ENCODE measurements at regions not wholly inside any gene's neighbourhood (a gene's known extent, or its start where the extent isn't known, plus 50 kb on each side); places are given as distances from the start of the nearest gene placed in this dataset.

- no peak for TF ChIP-seq CTCF (conservative IDR thresholded peaks at IDR 0.05; ENCODE audit: control insufficient read depth, insufficient read depth, low read depth, low read length)
- no peak overlapping the region for H3K4me3 ChIP-seq (ENCODE audit: control insufficient read depth, low read depth, low read length)
- no peak for DNase-seq (ENCODE audit: low read depth)
These were observed 187.8 kb downstream of the CCNG2 start for GRCh38 chr4:77344784-77345183.

GRCh38 chr4:77347351-77347966 is 190.5 kb downstream of the CCNG2 start:
- no peak for TF ChIP-seq CTCF (conservative IDR thresholded peaks at IDR 0.05; ENCODE audit: control insufficient read depth, insufficient read depth, low read depth, low read length)
- no peak overlapping the region for H3K4me3 ChIP-seq (ENCODE audit: control insufficient read depth, low read depth, low read length)
- no peak for DNase-seq (ENCODE audit: low read depth)

GRCh38 chr4:77348815-77349214 is 191.8 kb downstream of the CCNG2 start:
- DNase-seq (ENCODE audit: low read depth): no peak

GRCh38 chr4:77349364-77349763 is 192.4 kb downstream of the CCNG2 start:
- no peak for DNase-seq (ENCODE audit: low read depth)
- no peak for TF ChIP-seq CTCF (conservative IDR thresholded peaks at IDR 0.05; ENCODE audit: control insufficient read depth, insufficient read depth, low read depth, low read length)
- no peak overlapping the region for H3K4me3 ChIP-seq (ENCODE audit: control insufficient read depth, low read depth, low read length)

More at GRCh38 chr4:77348815-77349214, 191.8 kb downstream of the CCNG2 start:
- no peak overlapping the region for H3K4me3 ChIP-seq (ENCODE audit: control insufficient read depth, low read depth, low read length)
- no peak for TF ChIP-seq CTCF (conservative IDR thresholded peaks at IDR 0.05; ENCODE audit: control insufficient read depth, insufficient read depth, low read depth, low read length)

GRCh38 chr4:77349796-77350195 is 192.8 kb downstream of the CCNG2 start:
- no peak overlapping the region for H3K4me3 ChIP-seq (ENCODE audit: control insufficient read depth, low read depth, low read length)
- peak; percentile 27 for DNase-seq (ENCODE audit: low read depth)
- no peak for TF ChIP-seq CTCF (conservative IDR thresholded peaks at IDR 0.05; ENCODE audit: control insufficient read depth, insufficient read depth, low read depth, low read length)

GRCh38 chr4:77352192-77352591 is 195.2 kb downstream of the CCNG2 start:
- no peak overlapping the region for H3K4me3 ChIP-seq (ENCODE audit: control insufficient read depth, low read depth, low read length)
- no peak for DNase-seq (ENCODE audit: low read depth)
- TF ChIP-seq CTCF (conservative IDR thresholded peaks at IDR 0.05; ENCODE audit: control insufficient read depth, insufficient read depth, low read depth, low read length): no peak
